ENCODE measurements at regions not wholly inside any gene's neighbourhood (a gene's known extent, or its start where the extent isn't known, plus 50 kb on each side); places are given as distances from the start of the nearest gene placed in this dataset.

GRCh38 chr7:81611040-81611439 lies 158.8 kb downstream of the HGF start:
- Histone ChIP-seq H3K36me3 (ENCODE audit: control insufficient read depth in 2 of 2, extremely low read depth in 1 of 2, insufficient read depth in 2 of 2, low read length in 2 of 2) (no peaks in the 10 kb centered on the region), H3K79me2 (ENCODE audit: control insufficient read depth, insufficient read depth, low read length) (no peaks in the 10 kb centered on the region), H3K9ac (replicated peaks; ENCODE audit: extremely low read depth, insufficient read depth, low read length) (peak overlapping the region; percentile 3), H3K4me2 (ENCODE audit: insufficient read depth, low read length) (peak overlapping the region; percentile 42), H3K27ac (ENCODE audit: insufficient read depth, low read depth, low read length) (no peak overlapping the region), H3K9me3 (replicated peaks; ENCODE audit: control insufficient read depth, insufficient read depth, low read length) (no peaks in the 10 kb centered on the region), H3K27me3 (ENCODE audit: control insufficient read depth in 2 of 2, insufficient read depth in 2 of 2, low read length in 2 of 2) (no peaks in the 10 kb centered on the region), H3K4me1 (ENCODE audit: control insufficient read depth, extremely low read depth, insufficient read depth, low read length) (no peaks in the 10 kb centered on the region), H2AFZ (ENCODE audit: low read depth, low read length) (peak overlapping the region; percentile 54), H4K20me1 (replicated peaks; ENCODE audit: control insufficient read depth, extremely low read depth, insufficient read depth, low read length) (no peaks in the 10 kb centered on the region), H3K9me1 (replicated peaks; ENCODE audit: control insufficient read depth, extremely low read depth, insufficient read depth, low read length) (no peaks in the 10 kb centered on the region), H3K4me3 (replicated peaks in 1 of 3; ENCODE audit: insufficient read depth in 1 of 3, low read depth in 1 of 3, low read length in 3 of 3) (peak overlapping the region in 2 of 3 experiments; percentile 15 to 45)
- CTCF ChIA-PET: no interaction called here
- POLR2A ChIA-PET: no interaction called here
- dilution Hi-C loops (cut with MboI; ENCODE audit: extremely low pct_ligation_motif_present, low sequenced_read_pairs) (no loop called here), intact Hi-C loops (cut with micrococcal nuclease) (no loop called here)
- TF ChIP-seq JUN (IDR thresholded peaks at IDR 0.05; ENCODE audit: borderline replicate concordance, insufficient read depth, insufficient read length, low read depth) (no peak), POLR2A (IDR thresholded peaks at IDR 0.05; ENCODE audit: low read depth, low read length) (no peak), POLR2AphosphoS5 (IDR thresholded peaks at IDR 0.05; ENCODE audit: insufficient read depth, low read depth, low read length) (no peak), FOS (IDR thresholded peaks at IDR 0.05; ENCODE audit: borderline replicate concordance, insufficient read depth, low read length) (no peak)
- no peak for DNase-seq (ENCODE audit: low read depth, low spot score)
- FAIRE-seq: no peak
- no TSS peak for BruUV-seq (replicated peaks)

DNA sequence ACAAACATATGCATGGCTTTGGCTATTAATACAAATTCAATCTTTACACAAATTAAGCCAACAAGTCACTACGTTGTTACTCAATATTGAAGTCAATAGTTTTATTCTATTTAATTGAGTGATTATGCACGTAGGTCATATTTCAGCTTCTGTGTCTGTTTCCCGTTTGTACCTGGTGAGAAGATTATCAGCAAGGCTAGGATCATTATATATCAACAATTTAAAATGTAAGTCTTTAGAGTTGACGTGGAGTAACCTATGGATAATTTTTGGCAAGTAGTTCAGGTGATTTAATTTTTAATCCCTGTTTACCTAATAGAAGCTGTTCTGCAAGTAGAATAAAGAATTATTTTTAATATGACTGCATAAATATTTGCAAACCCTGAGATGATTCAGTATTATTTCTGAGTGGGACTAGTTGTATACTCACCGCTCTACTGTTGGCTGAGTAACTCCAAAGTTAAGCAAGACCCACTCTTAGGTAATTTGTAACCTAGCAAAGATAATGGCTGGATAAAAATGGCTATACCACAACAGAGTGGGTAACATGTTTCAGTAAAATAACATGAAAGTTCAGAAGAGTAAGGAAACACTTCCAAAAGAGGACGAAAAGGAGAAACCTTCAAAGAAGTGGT lies 161.0 kb downstream of the HGF start:
- ChIA-PET POLR2A (no interaction called here), CTCF (no interaction called here)
- Histone ChIP-seq H3K4me1 (ENCODE audit: control insufficient read depth, extremely low read depth, insufficient read depth, low read length) (no peaks in the 10 kb centered on the region), H3K4me3 (replicated peaks in 1 of 3; ENCODE audit: insufficient read depth in 1 of 3, low read depth in 1 of 3, low read length in 3 of 3) (no peak overlapping the region), H4K20me1 (replicated peaks; ENCODE audit: control insufficient read depth, extremely low read depth, insufficient read depth, low read length) (no peaks in the 10 kb centered on the region), H3K27me3 (ENCODE audit: control insufficient read depth in 2 of 2, insufficient read depth in 2 of 2, low read length in 2 of 2) (no peaks in the 10 kb centered on the region), H3K4me2 (ENCODE audit: insufficient read depth, low read length) (no peak overlapping the region), H3K9ac (replicated peaks; ENCODE audit: extremely low read depth, insufficient read depth, low read length) (no peak overlapping the region), H3K9me3 (replicated peaks; ENCODE audit: control insufficient read depth, insufficient read depth, low read length) (no peaks in the 10 kb centered on the region), H3K27ac (ENCODE audit: insufficient read depth, low read depth, low read length) (no peak overlapping the region), H2AFZ (ENCODE audit: low read depth, low read length) (no peak overlapping the region), H3K79me2 (ENCODE audit: control insufficient read depth, insufficient read depth, low read length) (no peaks in the 10 kb centered on the region), H3K36me3 (ENCODE audit: control insufficient read depth in 2 of 2, extremely low read depth in 1 of 2, insufficient read depth in 2 of 2, low read length in 2 of 2) (no peaks in the 10 kb centered on the region), H3K9me1 (replicated peaks; ENCODE audit: control insufficient read depth, extremely low read depth, insufficient read depth, low read length) (no peaks in the 10 kb centered on the region)
- TF ChIP-seq JUN (IDR thresholded peaks at IDR 0.05; ENCODE audit: borderline replicate concordance, insufficient read depth, insufficient read length, low read depth) (no peak), EZH2 (IDR thresholded peaks at IDR 0.05; ENCODE audit: borderline replicate concordance, low read depth, low read length, severe bottlenecking) (no peak), CTCF (IDR thresholded peaks at IDR 0.05; ENCODE audit: extremely low read depth in 1 of 2, insufficient read depth in 1 of 2, low read depth in 1 of 2, low read length in 2 of 2) (no peak), MYC (IDR thresholded peaks at IDR 0.05; ENCODE audit: low read depth, low read length) (no peak), FOS (IDR thresholded peaks at IDR 0.05; ENCODE audit: borderline replicate concordance, insufficient read depth, low read length) (no peak), GATA2 (IDR thresholded peaks at IDR 0.05; ENCODE audit: insufficient read depth, insufficient read length, low read depth, low read length) (no peak), POLR2A (IDR thresholded peaks at IDR 0.05; ENCODE audit: low read depth, low read length) (no peak)
- TF ChIP-seq, protein P1, sequence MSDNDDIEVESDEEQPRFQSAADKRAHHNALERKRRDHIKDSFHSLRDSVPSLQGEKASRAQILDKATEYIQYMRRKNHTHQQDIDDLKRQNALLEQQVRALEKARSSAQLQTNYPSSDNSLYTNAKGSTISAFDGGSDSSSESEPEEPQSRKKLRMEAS (IDR thresholded peaks at IDR 0.05; ENCODE audit: insufficient read depth, insufficient read length): no peak
- dilution Hi-C loops (cut with MboI; ENCODE audit: extremely low pct_ligation_motif_present, low sequenced_read_pairs) (no loop called here), intact Hi-C loops (cut with micrococcal nuclease) (no loop called here)
- DNase-seq (ENCODE audit: low read depth, low spot score): no peak
- BruUV-seq (replicated peaks): no TSS peak
- no peak for FAIRE-seq
